Neural progenitor cell (in vitro differentiated cells): ENCODE measurements at regions not wholly inside any gene's neighbourhood (a gene's known extent, or its start where the extent isn't known, plus 50 kb on each side); places are given as distances from the start of the nearest gene placed in this dataset.

Source experiments
- CTCF ChIP-seq: fragments of 200-600 bp; sonication (generic); IDR thresholded peaks from 2 replicates; pipeline ENCODE4 v1.5.1; 2017; ENCODE audit warnings: antibody characterized with exemption, mild to moderate bottlenecking
- EZH2 ChIP-seq: fragments of 200-600 bp; sonication (generic); IDR thresholded peaks from 2 replicates; pipeline ENCODE4 v1.6.1; 2017; ENCODE audit warnings: antibody characterized with exemption, mild to moderate bottlenecking, moderate library complexity
- EZH2phosphoT487 ChIP-seq: fragments of 200-600 bp; sonication (generic); IDR thresholded peaks from 2 replicates; pipeline ENCODE4 v1.6.1; 2017; ENCODE audit warnings: antibody characterized with exemption

- TF ChIP-seq EZH2phosphoT487 (no peak), CTCF (no peak), EZH2 (no peak)
These were observed 189.8 kb upstream of the CDH5 start for GRCh38 chr16:66176731-66177130.
